Right renal pelvis (tissue), 4 donors: ENCODE measurements at regions not wholly inside any gene's neighbourhood (a gene's known extent, or its start where the extent isn't known, plus 50 kb on each side); places are given as distances from the start of the nearest gene placed in this dataset.

Experiments
- DNase-seq, 4 donors: peaks; one replicate each; pipeline ENCODE4 v3.0.0-alpha.2; 2013; ENCODE audit warnings: low read depth in 4 of 4, low spot score in 3 of 4, missing footprints in 1 of 4

DNA sequence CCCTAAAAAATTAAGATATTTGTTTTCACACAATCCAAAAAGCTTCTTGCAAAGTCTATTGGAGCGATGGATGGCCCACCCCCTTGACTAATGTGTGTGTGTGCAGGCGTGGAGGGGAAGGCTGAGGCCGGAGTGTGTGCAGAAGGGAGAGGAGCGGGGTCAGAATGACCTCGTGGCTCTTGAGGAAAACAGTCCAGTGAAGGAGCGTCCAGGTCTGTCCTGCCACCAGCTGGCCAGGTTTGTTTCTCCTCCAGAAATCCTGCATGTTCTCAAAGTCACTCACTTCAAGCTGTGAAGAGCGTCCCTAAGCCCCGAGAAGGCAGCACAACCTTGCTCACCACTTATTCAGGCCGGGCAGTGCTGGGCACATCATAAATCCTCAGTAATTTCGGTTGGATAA is 69.5 kb upstream of the SSX2IP start:
- no peak for DNase-seq

DNA sequence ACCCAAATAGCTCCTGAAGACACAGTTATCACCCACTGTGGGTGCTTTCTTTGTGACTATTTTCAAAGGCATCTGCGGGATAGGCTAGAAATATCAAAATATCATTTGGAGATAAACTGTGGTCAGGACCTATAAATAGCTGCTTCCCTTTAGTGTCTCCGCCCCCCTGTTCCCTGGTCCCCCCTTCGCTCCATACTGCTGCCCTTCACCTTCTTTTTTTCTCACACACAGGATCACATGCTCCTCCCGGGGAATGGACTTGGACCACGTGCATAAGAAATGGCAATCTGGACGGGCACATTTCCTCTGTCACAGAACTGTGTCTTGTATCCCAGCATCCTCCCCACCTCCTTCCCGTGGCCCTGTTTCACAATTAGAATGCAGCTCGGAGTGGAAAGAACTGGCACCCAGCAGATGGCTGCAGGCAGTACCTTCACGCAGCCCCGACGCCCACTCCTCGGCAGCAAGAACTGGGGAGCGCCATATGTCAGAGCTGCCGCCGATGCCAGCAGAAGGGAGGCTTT is 68.8 kb upstream of the SSX2IP start:
- no peak for DNase-seq

- no peak for DNase-seq
Observed at GRCh38 chr1:84758476-84758875, 68.2 kb upstream of the SSX2IP start.

GRCh38 chr1:84757301-84757700 is 67.0 kb upstream of the SSX2IP start:
- no peak for DNase-seq

- no peak for DNase-seq
Observed at GRCh38 chr1:84756455-84757082, 66.3 kb upstream of the SSX2IP start.

- no peak for DNase-seq
Observed at GRCh38 chr1:84756001-84756400, 65.7 kb upstream of the SSX2IP start.

GRCh38 chr1:84755216-84755615 is 65.0 kb upstream of the SSX2IP start:
- no peak for DNase-seq

- no peak for DNase-seq
Observed at GRCh38 chr1:84754386-84754703, 64.1 kb upstream of the SSX2IP start.

- DNase-seq = peak; percentile 53 to 78 (median 54)
Observed at GRCh38 chr1:84753516-84754385, 63.5 kb upstream of the SSX2IP start.

- DNase-seq = no peak
Observed at GRCh38 chr1:84750110-84750730, 60.0 kb upstream of the SSX2IP start.

DNA sequence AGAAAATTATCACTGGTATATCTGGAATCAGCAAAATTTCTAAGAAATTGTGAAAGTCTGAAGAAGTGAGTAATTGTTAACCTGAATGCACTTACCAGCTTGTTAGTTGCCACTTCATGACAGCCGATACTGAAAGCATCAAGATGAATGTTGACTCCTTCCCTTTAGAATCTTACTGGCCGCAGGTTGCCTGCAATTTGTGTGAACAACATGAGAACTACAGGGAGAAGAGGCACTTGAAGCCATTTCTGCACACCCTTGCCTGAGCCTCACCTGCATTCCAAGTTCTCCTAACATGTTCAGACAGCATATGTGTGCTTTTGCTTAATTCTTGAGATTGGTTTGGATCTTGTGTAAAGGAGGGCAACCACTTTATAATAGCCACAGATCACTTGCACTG is 59.2 kb upstream of the SSX2IP start:
- DNase-seq = no peak

- no peak for DNase-seq
Observed at GRCh38 chr1:84748364-84748763, 58.1 kb upstream of the SSX2IP start.

DNA sequence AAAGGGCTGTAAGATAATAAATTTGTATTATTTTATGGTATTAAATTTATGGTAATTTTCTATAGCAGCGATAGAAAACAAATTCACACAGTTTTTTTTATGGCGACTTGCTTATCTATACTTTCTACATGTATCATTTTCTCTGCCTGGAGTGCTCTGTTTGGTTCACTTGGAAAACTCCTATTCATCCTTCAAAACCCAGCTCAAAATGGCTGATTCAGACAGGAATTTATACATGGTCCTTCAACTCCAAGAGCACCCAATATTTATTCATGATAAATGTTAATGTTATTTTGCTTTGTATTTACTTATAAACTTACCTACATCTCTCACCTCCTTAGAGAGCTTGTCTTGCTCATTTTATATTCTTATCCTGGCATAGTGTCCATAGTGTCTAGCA is 55.6 kb upstream of the SSX2IP start:
- DNase-seq = no peak

DNA sequence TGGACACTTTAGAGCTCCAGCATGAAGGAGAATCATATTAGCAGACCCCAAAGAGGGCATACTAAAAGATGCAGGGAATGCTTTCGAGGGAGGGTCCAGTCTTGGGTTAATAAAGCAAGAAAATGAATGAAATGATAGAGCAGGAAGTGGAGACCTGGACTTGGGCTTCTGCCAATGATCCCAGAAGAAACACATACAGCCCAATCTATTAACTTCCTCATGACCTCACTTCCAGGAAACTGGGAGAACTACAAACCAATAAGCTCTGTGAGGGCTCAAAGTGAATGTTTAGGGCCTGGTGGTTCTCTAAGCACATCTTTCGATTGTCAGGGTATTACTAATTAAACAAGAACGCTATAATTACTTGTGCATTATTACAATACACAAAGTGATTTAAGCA is 53.6 kb upstream of the SSX2IP start:
- DNase-seq = no peak

DNA sequence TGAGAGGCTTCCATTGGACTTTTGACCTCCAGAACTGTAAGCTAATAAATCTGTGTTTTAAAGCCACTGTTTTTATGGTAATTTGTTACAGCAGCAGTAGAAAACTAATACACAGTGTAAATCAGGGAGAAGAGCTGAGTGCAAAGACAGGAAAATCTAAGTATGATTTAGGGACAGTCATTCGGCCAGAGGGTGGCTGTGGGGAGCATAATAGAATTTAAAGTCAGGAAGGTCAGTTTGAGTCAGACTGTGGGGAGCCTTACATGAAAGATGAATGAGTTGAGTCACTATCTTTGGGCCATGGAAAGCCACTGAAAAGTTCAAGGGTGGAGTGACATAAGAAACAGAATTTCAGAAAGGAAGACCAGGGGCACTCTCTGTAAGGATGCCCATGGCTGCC is 52.4 kb upstream of the SSX2IP start:
- DNase-seq = no peak

- no peak for DNase-seq
Observed at GRCh38 chr1:84740050-84740714, 49.9 kb upstream of the SSX2IP start.
